Astrocyte (in vitro differentiated cells and primary cell): ENCODE measurements at regions not wholly inside any gene's neighbourhood (a gene's known extent, or its start where the extent isn't known, plus 50 kb on each side); places are given as distances from the start of the nearest gene placed in this dataset.

Experiments
- DNase-seq: peaks from one replicate; pipeline ENCODE4 v3.0.0-alpha.2; 2010; ENCODE audit warnings: low read depth
- FAIRE-seq: peaks from 2 replicates; lab custom pipeline; 2011; peaks lifted over from hg19 to GRCh38; lab: Jason Lieb, UNC
- H2AFZ ChIP-seq: 2 replicates; pipeline ENCODE4 v1.6.0; 2012; ENCODE audit warnings: low read depth, low read length, inconsistent platforms
- H3K27ac ChIP-seq: 2 replicates; pipeline ENCODE4 v1.5.1; 2011; ENCODE audit warnings: low read depth, low read length, inconsistent platforms
- H3K27me3 ChIP-seq: 2 replicates; pipeline ENCODE4 v1.6.0; 2011; ENCODE audit warnings: low read length, inconsistent platforms; ENCODE audit not compliant: insufficient read depth
- H3K36me3 ChIP-seq: 2 replicates; pipeline ENCODE4 v1.5.1; 2011; ENCODE audit warnings: low read length, inconsistent platforms; ENCODE audit not compliant: insufficient read depth
- H3K4me1 ChIP-seq: 2 replicates; pipeline ENCODE4 v1.5.1; 2011; ENCODE audit warnings: low read length, inconsistent platforms; ENCODE audit not compliant: insufficient read depth
- H3K4me2 ChIP-seq: 2 replicates; pipeline ENCODE4 v1.6.0; 2012; ENCODE audit warnings: low read length, inconsistent platforms
- H3K4me3 ChIP-seq: 2 replicates; pipeline ENCODE4 v1.5.1; 2011; ENCODE audit warnings: low read depth, mild to moderate bottlenecking, low read length, inconsistent platforms; ENCODE audit not compliant: insufficient read depth
- H3K79me2 ChIP-seq: 2 replicates; pipeline ENCODE4 v1.6.0; 2012; ENCODE audit warnings: mild to moderate bottlenecking, low read length, inconsistent platforms; ENCODE audit not compliant: insufficient read depth
- H3K9ac ChIP-seq: 2 replicates; pipeline ENCODE4 v1.6.0; 2012; ENCODE audit warnings: mild to moderate bottlenecking, low read length, inconsistent platforms
- H3K9me3 ChIP-seq: 2 replicates; pipeline ENCODE4 v1.5.1; 2012; ENCODE audit warnings: low read depth, mild to moderate bottlenecking, low read length, inconsistent platforms; ENCODE audit not compliant: insufficient read depth
- H4K20me1 ChIP-seq: 2 replicates; pipeline ENCODE4 v1.6.0; 2012; ENCODE audit warnings: low read length, inconsistent platforms; ENCODE audit not compliant: insufficient read depth
- H3K27ac Mint-ChIP-seq: one replicate; pipeline ENCODE4 v1.8.0; 2021; ENCODE audit warnings: mild to moderate bottlenecking, mixed read lengths; ENCODE audit not compliant: unreplicated experiment
- H3K27me3 Mint-ChIP-seq: one replicate; pipeline ENCODE4 v1.8.0; 2021; ENCODE audit warnings: low read depth, mixed read lengths; ENCODE audit not compliant: unreplicated experiment
- H3K36me3 Mint-ChIP-seq: one replicate; pipeline ENCODE4 v1.8.0; 2021; ENCODE audit warnings: low read depth, mixed read lengths; ENCODE audit not compliant: unreplicated experiment
- H3K4me1 Mint-ChIP-seq: one replicate; pipeline ENCODE4 v1.8.0; 2021; ENCODE audit warnings: low read depth, mixed read lengths; ENCODE audit not compliant: unreplicated experiment
- H3K4me3 Mint-ChIP-seq: one replicate; pipeline ENCODE4 v1.8.0; 2021; ENCODE audit warnings: mild to moderate bottlenecking, moderate library complexity, mixed read lengths; ENCODE audit not compliant: unreplicated experiment
- H3K9me3 Mint-ChIP-seq: one replicate; pipeline ENCODE4 v1.8.0; 2021; ENCODE audit warnings: mild to moderate bottlenecking, mixed read lengths; ENCODE audit not compliant: unreplicated experiment
- EZH2 ChIP-seq: IDR thresholded peaks from 2 replicates; pipeline ENCODE4 v1.6.1; 2012; ENCODE audit warnings: mild to moderate bottlenecking, low read length, inconsistent platforms; ENCODE audit not compliant: insufficient read depth
- TF ChIP-seq, protein P1 (sequence below): IDR thresholded peaks from 2 replicates; pipeline ENCODE4 v1.5.1; 2011; ENCODE audit warnings: low read depth, mild to moderate bottlenecking, inconsistent platforms, low read length, moderate library complexity; ENCODE audit not compliant: insufficient read depth

DNA sequence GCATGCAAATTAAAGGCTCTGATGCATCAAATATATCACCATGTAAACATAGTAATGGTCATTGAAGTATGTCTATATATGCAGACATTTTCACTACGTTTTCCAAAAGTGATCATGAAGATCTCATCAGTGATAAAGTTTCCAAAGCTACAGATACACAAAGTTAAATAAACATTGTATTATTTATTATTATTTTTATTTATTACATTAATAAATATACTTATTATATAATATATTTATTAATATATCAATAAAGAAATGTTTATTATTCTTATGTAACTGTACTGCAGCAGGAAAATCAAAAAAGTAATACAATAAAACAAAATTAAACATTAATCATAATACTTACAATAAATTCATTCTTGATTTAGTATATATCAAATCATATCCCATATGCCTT is 791.2 kb downstream of the GBE1 start:
- H3K4me1 Mint-ChIP-seq, result no peaks in the 10 kb centered on the region
- H3K9me3 Mint-ChIP-seq, result no peaks in the 10 kb centered on the region
- Histone ChIP-seq H3K27me3 (no peaks in the 10 kb centered on the region), H3K27ac (no peak overlapping the region), H3K36me3 (no peaks in the 10 kb centered on the region), H3K4me2 (no peak overlapping the region), H3K9ac (no peak overlapping the region), H3K4me1 (no peaks in the 10 kb centered on the region), H3K4me3 (no peak overlapping the region), H3K79me2 (no peaks in the 10 kb centered on the region), H2AFZ (no peak overlapping the region), H4K20me1 (no peaks in the 10 kb centered on the region), H3K9me3 (no peaks in the 10 kb centered on the region)
- no peaks in the 10 kb centered on the region for H3K36me3 Mint-ChIP-seq
- no peaks in the 10 kb centered on the region for H3K27me3 Mint-ChIP-seq
- TF ChIP-seq, protein P1, sequence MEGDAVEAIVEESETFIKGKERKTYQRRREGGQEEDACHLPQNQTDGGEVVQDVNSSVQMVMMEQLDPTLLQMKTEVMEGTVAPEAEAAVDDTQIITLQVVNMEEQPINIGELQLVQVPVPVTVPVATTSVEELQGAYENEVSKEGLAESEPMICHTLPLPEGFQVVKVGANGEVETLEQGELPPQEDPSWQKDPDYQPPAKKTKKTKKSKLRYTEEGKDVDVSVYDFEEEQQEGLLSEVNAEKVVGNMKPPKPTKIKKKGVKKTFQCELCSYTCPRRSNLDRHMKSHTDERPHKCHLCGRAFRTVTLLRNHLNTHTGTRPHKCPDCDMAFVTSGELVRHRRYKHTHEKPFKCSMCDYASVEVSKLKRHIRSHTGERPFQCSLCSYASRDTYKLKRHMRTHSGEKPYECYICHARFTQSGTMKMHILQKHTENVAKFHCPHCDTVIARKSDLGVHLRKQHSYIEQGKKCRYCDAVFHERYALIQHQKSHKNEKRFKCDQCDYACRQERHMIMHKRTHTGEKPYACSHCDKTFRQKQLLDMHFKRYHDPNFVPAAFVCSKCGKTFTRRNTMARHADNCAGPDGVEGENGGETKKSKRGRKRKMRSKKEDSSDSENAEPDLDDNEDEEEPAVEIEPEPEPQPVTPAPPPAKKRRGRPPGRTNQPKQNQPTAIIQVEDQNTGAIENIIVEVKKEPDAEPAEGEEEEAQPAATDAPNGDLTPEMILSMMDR, result no peak
- TF ChIP-seq EZH2, result no peak
- no peak for DNase-seq
- FAIRE-seq, result no peak
- no peak overlapping the region for H3K27ac Mint-ChIP-seq
- H3K4me3 Mint-ChIP-seq, result no peak overlapping the region

DNA sequence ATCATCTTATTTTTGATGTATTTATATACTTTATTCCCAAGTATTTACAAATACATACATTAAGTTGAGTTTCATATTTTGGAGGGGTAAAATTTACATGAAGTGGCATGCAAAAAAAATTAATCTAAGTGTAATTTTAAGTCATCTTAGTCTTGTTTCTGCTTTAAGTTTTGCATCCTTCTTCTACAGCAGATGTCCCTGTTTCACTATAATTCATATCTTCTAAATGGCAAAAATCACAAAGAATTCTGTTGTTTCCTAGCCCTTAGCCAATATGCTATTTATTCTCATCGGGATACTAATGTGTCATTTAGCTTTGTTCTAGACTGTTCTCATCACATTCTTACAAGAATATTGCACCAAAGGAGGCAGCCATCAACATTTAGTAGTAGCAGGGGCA is 831.9 kb downstream of the GBE1 start:
- DNase-seq (no peak), FAIRE-seq (no peak)
- H3K27me3 Mint-ChIP-seq, result no peaks in the 10 kb centered on the region
- Histone ChIP-seq H2AFZ (no peak overlapping the region), H3K9me3 (no peaks in the 10 kb centered on the region), H3K9ac (no peak overlapping the region), H4K20me1 (no peaks in the 10 kb centered on the region), H3K27ac (no peak overlapping the region), H3K79me2 (no peaks in the 10 kb centered on the region), H3K36me3 (no peaks in the 10 kb centered on the region), H3K4me3 (no peak overlapping the region), H3K27me3 (no peaks in the 10 kb centered on the region), H3K4me2 (no peak overlapping the region), H3K4me1 (no peaks in the 10 kb centered on the region)
- no peaks in the 10 kb centered on the region for H3K4me1 Mint-ChIP-seq
- H3K9me3 Mint-ChIP-seq, result peaks cover 7% of the 10 kb centered on the region
- H3K36me3 Mint-ChIP-seq, result no peaks in the 10 kb centered on the region
- no peak for TF ChIP-seq EZH2
- TF ChIP-seq, protein P1, result no peak
- H3K4me3 Mint-ChIP-seq, result no peak overlapping the region
- H3K27ac Mint-ChIP-seq, result no peak overlapping the region

DNA sequence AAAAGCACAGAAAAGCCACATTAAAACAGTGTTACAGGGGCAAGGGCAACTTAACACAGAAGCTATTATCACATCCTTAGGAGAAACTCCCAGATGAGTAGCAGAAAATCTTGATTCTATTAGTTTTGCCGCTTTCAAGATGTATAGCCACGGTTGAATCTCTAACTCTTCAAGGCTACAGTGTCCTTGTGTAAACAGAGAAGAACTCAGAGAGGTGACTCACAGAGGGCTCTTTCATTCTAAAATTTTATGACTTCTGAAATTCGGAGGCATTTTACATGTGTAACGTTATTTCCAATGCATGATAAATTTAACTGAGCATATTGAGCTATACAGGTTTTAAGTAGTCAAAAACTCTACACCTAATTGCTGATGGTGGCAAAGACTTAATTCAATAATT is 846.6 kb downstream of the GBE1 start:
- Mint-ChIP-seq H3K4me3 (no peak overlapping the region), H3K9me3 (peaks cover 2% of the 10 kb centered on the region), H3K27ac (no peak overlapping the region), H3K36me3 (no peaks in the 10 kb centered on the region), H3K4me1 (no peaks in the 10 kb centered on the region), H3K27me3 (no peaks in the 10 kb centered on the region)
- Histone ChIP-seq H3K4me2 (no peak overlapping the region), H4K20me1 (no peaks in the 10 kb centered on the region), H3K27me3 (no peaks in the 10 kb centered on the region), H3K9ac (no peak overlapping the region), H2AFZ (no peak overlapping the region), H3K4me1 (no peaks in the 10 kb centered on the region), H3K36me3 (no peaks in the 10 kb centered on the region), H3K79me2 (no peaks in the 10 kb centered on the region), H3K4me3 (no peak overlapping the region), H3K9me3 (no peaks in the 10 kb centered on the region), H3K27ac (no peak overlapping the region)
- FAIRE-seq (no peak), DNase-seq (no peak)
- TF ChIP-seq, protein P1, result no peak
- no peak for TF ChIP-seq EZH2
